HepG2 (cell line): ENCODE measurements at regions not wholly inside any gene's neighbourhood (a gene's known extent, or its start where the extent isn't known, plus 50 kb on each side); places are given as distances from the start of the nearest gene placed in this dataset.

Experiments used
- ATAC-seq: fragments of 200-7000 bp; cut with Tn5 transposase; 3 replicates; pipeline ENCODE4 v1.9.1; 2020; ENCODE audit warnings: mild to moderate bottlenecking, moderate library complexity
- BruUV-seq: library from RNA; stranded (reverse); fragments of 400-500 nt; replicated peaks from 2 replicates; lab custom pipeline; 2021; lab: Mats Ljungman, UMichigan
- CTCF ChIA-PET: fragments of 300-600 bp; formaldehyde crosslinking; extraction: SDS; loops from one replicate; lab custom pipeline; 2021; ENCODE audit warnings: low total read pairs, inconsistent platforms, low intra/inter-chr PET ratio; lab: Yijun Ruan, JAX
- POLR2A ChIA-PET: fragments of 350-600 bp; sonication (Branson Sonifier 250); formaldehyde crosslinking; loops from one replicate; lab custom pipeline; 2020; ENCODE audit warnings: antibody characterized with exemption, inconsistent platforms; lab: Yijun Ruan, JAX
- DNase-seq: peaks from one replicate; pipeline ENCODE4 v3.0.0-alpha.2; 2015; ENCODE audit warnings: low spot score
- FAIRE-seq: peaks from 3 replicates; lab custom pipeline; 2011; peaks lifted over from hg19 to GRCh38; lab: Jason Lieb, UNC
- H2AFZ ChIP-seq: one replicate; pipeline ENCODE4 v1.6.1; 2011; ENCODE audit warnings: low read length, inconsistent platforms
- H3K27ac ChIP-seq: fragments of 300-600 bp; 3 replicates; pipeline ENCODE4 v1.8.0; 2011; ENCODE audit warnings: mixed run types, mild to moderate bottlenecking, mixed read lengths, low read length, inconsistent platforms; ENCODE audit not compliant: insufficient read depth; ENCODE audit errors: extremely low read length
- H3K27me3 ChIP-seq, 2 experiments: fragments of 200-600 bp in 1 of 2; 2 replicates in 1 of 2; 3 replicates in 1 of 2; pipeline versions ENCODE4 v1.6.0 to v1.8.0; 2011; ENCODE audit warnings: low read length in 2 of 2, mild to moderate bottlenecking in 2 of 2, moderate library complexity in 2 of 2, inconsistent platforms in 1 of 2; ENCODE audit not compliant: insufficient read depth in 2 of 2, control insufficient read depth in 1 of 2
- H3K36me3 ChIP-seq, 2 experiments: fragments of 200-600 bp in 1 of 2; replicated peaks in 1 of 2; 2 replicates in 1 of 2; 3 replicates in 1 of 2; pipeline versions ENCODE4 v1.5.1 to v1.8.0; 2011; ENCODE audit warnings: low read length in 2 of 2, inconsistent platforms in 1 of 2; ENCODE audit not compliant: insufficient read depth in 2 of 2, control insufficient read depth in 1 of 2
- H3K4me1 ChIP-seq: 2 replicates; pipeline ENCODE4 v1.5.1; 2012; ENCODE audit warnings: low read length, inconsistent platforms; ENCODE audit not compliant: insufficient read depth
- H3K4me2 ChIP-seq: 2 replicates; pipeline ENCODE4 v1.6.0; 2011; ENCODE audit warnings: low read depth, low read length, inconsistent platforms
- H3K4me3 ChIP-seq, 3 experiments: fragments of 200-600 bp in 1 of 3; sonication (generic), shearing (Covaris generic) in 1 of 3; replicated peaks in 1 of 3; 2 replicates each; pipeline ENCODE4 v1.5.1; 2011 to 2016; ENCODE audit warnings: low read length in 3 of 3, inconsistent platforms in 2 of 3, low read depth in 2 of 3, mild to moderate bottlenecking in 2 of 3, control low read depth in 1 of 3, mixed read lengths in 1 of 3; ENCODE audit not compliant: insufficient read depth in 1 of 3
- H3K79me2 ChIP-seq: one replicate; pipeline ENCODE4 v1.6.1; 2011; ENCODE audit warnings: low read length, inconsistent platforms; ENCODE audit not compliant: insufficient read depth
- H3K9ac ChIP-seq: 2 replicates; pipeline ENCODE4 v1.6.0; 2011; ENCODE audit warnings: mild to moderate bottlenecking, low read depth, low read length, inconsistent platforms; ENCODE audit not compliant: insufficient read depth
- H3K9me3 ChIP-seq: 2 replicates; pipeline ENCODE4 v1.5.1; 2012; ENCODE audit warnings: mild to moderate bottlenecking, low read length
- H4K20me1 ChIP-seq: 2 replicates; pipeline ENCODE4 v1.6.0; 2011; ENCODE audit warnings: inconsistent platforms, mild to moderate bottlenecking, low read length, moderate library complexity; ENCODE audit not compliant: insufficient read depth
- MTA3 ChIP-seq: sonication (generic); formaldehyde crosslinking; IDR thresholded peaks from 2 replicates; pipeline ENCODE4 v1.4.0; 2020; ENCODE audit warnings: missing genetic modification reagents
- ZFP36 ChIP-seq: fragments of 150-350 bp; IDR thresholded peaks from 2 replicates; pipeline ENCODE4 v1.6.1; 2018; ENCODE audit warnings: borderline replicate concordance, low read length, low read depth; ENCODE audit not compliant: partially characterized antibody
- ZNF224 ChIP-seq: sonication (generic); formaldehyde crosslinking; IDR thresholded peaks from 2 replicates; pipeline ENCODE4 v1.5.0; 2020; ENCODE audit warnings: mild to moderate bottlenecking, missing genetic modification reagents
- WGBS: methylation state at CpG from one replicate; pipeline ENCODE4 v1.1.6; 2017; ENCODE audit warnings: low lambda C conversion rate; 5-methylcytosine and 5-hydroxymethylcytosine counted together
- in situ Hi-C: cut with HindIII; loops from 2 replicates; pipeline ENCODE4 v1.10.0; 2017; ENCODE audit warnings: low pct_unique_long_range_greater_than_20kb; ENCODE audit not compliant: extremely low pct_ligation_motif_present
- intact Hi-C: fragments of 100-400 bp; cut with micrococcal nuclease; formaldehyde crosslinking; loops from one replicate; pipeline ENCODE4 v1.10.0; 2022; ENCODE audit not compliant: unreplicated experiment
- TF ChIP-seq, protein P1 (sequence below): sonication (generic); formaldehyde crosslinking; IDR thresholded peaks from 2 replicates; pipeline ENCODE4 v1.5.1; 2020; ENCODE audit warnings: mild to moderate bottlenecking, missing genetic modification reagents, borderline replicate concordance
- TF ChIP-seq, protein P2 (sequence below): sonication (generic); formaldehyde crosslinking; IDR thresholded peaks from 2 replicates; pipeline ENCODE4 v1.4.0; 2020; ENCODE audit warnings: missing genetic modification reagents, borderline replicate concordance
- TF ChIP-seq, protein P3 (sequence below): sonication (generic); formaldehyde crosslinking; IDR thresholded peaks from 2 replicates; pipeline ENCODE4 v1.4.0; 2020; ENCODE audit warnings: mild to moderate bottlenecking, missing genetic modification reagents
- TF ChIP-seq, protein P4 (sequence below), 2 experiments: IDR thresholded peaks; 2 replicates each; pipeline ENCODE4 v1.6.1; 2011 to 2012; ENCODE audit warnings: low read length in 2 of 2, borderline replicate concordance in 1 of 2, low read depth in 1 of 2, mild to moderate bottlenecking in 1 of 2, moderate library complexity in 1 of 2

DNA sequence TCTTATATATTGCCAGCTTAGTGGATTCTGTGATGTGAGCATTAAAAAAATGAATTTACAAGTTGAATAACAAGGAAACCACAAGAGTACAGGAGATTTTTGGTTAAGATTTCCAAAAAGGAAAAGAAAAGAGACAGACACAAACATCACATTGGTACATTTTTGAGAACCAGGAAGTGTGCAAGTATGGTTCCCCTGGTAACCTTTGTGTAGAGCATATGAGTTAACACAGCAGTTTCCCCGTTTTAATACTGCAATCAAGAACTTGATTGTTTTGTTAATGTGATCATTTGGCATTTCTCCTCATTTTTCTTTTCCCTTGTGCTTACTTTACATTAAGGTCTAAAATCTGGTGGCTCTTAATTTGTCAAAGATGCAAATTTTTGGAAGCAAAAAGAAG, 490.4 kb upstream of the ATP2B1 start (continued):
- TF ChIP-seq, protein P1, sequence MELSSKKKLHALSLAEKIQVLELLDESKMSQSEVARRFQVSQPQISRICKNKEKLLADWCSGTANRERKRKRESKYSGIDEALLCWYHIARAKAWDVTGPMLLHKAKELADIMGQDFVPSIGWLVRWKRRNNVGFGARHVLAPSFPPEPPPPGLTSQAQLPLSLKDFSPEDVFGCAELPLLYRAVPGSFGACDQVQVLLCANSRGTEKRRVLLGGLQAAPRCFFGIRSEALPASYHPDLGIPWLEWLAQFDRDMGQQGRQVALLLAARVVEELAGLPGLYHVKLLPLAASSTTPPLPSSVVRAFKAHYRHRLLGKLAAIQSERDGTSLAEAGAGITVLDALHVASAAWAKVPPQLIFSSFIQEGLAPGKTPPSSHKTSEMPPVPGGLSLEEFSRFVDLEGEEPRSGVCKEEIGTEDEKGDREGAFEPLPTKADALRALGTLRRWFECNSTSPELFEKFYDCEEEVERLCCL (CRISPR knock-in tag) = no peak
- TF ChIP-seq, protein P2, sequence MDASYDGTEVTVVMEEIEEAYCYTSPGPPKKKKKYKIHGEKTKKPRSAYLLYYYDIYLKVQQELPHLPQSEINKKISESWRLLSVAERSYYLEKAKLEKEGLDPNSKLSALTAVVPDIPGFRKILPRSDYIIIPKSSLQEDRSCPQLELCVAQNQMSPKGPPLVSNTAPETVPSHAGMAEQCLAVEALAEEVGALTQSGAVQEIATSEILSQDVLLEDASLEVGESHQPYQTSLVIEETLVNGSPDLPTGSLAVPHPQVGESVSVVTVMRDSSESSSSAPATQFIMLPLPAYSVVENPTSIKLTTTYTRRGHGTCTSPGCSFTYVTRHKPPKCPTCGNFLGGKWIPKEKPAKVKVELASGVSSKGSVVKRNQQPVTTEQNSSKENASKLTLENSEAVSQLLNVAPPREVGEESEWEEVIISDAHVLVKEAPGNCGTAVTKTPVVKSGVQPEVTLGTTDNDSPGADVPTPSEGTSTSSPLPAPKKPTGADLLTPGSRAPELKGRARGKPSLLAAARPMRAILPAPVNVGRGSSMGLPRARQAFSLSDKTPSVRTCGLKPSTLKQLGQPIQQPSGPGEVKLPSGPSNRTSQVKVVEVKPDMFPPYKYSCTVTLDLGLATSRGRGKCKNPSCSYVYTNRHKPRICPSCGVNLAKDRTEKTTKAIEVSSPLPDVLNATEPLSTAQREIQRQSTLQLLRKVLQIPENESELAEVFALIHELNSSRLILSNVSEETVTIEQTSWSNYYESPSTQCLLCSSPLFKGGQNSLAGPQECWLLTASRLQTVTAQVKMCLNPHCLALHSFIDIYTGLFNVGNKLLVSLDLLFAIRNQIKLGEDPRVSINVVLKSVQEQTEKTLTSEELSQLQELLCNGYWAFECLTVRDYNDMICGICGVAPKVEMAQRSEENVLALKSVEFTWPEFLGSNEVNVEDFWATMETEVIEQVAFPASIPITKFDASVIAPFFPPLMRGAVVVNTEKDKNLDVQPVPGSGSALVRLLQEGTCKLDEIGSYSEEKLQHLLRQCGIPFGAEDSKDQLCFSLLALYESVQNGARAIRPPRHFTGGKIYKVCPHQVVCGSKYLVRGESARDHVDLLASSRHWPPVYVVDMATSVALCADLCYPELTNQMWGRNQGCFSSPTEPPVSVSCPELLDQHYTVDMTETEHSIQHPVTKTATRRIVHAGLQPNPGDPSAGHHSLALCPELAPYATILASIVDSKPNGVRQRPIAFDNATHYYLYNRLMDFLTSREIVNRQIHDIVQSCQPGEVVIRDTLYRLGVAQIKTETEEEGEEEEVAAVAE (CRISPR knock-in tag) = no peak
- TF ChIP-seq, all 625 proteins: peak for 0

DNA sequence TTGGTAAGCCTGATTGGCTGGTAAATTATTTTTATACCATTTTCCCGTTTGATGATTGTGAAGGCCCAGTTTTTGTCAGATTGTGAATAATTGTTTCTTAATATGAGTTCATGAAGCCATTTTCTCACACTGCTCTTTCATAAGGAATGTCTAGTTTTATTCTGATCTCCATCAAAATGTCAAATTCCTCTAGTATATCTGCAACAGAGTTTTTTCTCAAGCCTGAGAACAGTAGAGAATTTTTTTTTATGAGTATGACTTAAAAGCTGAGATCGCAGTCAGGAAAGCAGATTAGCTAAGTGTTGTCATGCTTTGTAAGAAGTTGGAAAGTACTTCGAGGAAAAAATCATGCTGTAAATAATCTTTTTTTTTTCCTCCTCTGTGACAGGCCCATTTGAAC, 484.9 kb upstream of the ATP2B1 start:
- in situ Hi-C loops = no loop called here
- POLR2A ChIA-PET = no interaction called here
- TF ChIP-seq ZNF224 (CRISPR knock-in tag) (no peak), ZFP36 (no peak), MTA3 (CRISPR knock-in tag) (no peak)
- TF ChIP-seq, protein P3, sequence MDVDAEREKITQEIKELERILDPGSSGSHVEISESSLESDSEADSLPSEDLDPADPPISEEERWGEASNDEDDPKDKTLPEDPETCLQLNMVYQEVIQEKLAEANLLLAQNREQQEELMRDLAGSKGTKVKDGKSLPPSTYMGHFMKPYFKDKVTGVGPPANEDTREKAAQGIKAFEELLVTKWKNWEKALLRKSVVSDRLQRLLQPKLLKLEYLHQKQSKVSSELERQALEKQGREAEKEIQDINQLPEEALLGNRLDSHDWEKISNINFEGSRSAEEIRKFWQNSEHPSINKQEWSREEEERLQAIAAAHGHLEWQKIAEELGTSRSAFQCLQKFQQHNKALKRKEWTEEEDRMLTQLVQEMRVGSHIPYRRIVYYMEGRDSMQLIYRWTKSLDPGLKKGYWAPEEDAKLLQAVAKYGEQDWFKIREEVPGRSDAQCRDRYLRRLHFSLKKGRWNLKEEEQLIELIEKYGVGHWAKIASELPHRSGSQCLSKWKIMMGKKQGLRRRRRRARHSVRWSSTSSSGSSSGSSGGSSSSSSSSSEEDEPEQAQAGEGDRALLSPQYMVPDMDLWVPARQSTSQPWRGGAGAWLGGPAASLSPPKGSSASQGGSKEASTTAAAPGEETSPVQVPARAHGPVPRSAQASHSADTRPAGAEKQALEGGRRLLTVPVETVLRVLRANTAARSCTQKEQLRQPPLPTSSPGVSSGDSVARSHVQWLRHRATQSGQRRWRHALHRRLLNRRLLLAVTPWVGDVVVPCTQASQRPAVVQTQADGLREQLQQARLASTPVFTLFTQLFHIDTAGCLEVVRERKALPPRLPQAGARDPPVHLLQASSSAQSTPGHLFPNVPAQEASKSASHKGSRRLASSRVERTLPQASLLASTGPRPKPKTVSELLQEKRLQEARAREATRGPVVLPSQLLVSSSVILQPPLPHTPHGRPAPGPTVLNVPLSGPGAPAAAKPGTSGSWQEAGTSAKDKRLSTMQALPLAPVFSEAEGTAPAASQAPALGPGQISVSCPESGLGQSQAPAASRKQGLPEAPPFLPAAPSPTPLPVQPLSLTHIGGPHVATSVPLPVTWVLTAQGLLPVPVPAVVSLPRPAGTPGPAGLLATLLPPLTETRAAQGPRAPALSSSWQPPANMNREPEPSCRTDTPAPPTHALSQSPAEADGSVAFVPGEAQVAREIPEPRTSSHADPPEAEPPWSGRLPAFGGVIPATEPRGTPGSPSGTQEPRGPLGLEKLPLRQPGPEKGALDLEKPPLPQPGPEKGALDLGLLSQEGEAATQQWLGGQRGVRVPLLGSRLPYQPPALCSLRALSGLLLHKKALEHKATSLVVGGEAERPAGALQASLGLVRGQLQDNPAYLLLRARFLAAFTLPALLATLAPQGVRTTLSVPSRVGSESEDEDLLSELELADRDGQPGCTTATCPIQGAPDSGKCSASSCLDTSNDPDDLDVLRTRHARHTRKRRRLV (CRISPR knock-in tag) = no peak
- TF ChIP-seq, protein P4, sequence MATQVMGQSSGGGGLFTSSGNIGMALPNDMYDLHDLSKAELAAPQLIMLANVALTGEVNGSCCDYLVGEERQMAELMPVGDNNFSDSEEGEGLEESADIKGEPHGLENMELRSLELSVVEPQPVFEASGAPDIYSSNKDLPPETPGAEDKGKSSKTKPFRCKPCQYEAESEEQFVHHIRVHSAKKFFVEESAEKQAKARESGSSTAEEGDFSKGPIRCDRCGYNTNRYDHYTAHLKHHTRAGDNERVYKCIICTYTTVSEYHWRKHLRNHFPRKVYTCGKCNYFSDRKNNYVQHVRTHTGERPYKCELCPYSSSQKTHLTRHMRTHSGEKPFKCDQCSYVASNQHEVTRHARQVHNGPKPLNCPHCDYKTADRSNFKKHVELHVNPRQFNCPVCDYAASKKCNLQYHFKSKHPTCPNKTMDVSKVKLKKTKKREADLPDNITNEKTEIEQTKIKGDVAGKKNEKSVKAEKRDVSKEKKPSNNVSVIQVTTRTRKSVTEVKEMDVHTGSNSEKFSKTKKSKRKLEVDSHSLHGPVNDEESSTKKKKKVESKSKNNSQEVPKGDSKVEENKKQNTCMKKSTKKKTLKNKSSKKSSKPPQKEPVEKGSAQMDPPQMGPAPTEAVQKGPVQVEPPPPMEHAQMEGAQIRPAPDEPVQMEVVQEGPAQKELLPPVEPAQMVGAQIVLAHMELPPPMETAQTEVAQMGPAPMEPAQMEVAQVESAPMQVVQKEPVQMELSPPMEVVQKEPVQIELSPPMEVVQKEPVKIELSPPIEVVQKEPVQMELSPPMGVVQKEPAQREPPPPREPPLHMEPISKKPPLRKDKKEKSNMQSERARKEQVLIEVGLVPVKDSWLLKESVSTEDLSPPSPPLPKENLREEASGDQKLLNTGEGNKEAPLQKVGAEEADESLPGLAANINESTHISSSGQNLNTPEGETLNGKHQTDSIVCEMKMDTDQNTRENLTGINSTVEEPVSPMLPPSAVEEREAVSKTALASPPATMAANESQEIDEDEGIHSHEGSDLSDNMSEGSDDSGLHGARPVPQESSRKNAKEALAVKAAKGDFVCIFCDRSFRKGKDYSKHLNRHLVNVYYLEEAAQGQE (IDR thresholded peaks at IDR 0.05; ENCODE audit: borderline replicate concordance in 1 of 2, low read depth in 1 of 2, low read length in 2 of 2) = no peak

More for the DNA sequence above, 484.9 kb upstream of the ATP2B1 start:
- Histone ChIP-seq H3K4me3 (no peak overlapping the region), H2AFZ (no peak overlapping the region), H3K9me3 (peaks cover 66% of the 10 kb centered on the region), H3K4me1 (no peaks in the 10 kb centered on the region), H3K27me3 (no peaks in the 10 kb centered on the region), H3K27ac (no peak overlapping the region), H3K4me2 (no peak overlapping the region), H4K20me1 (no peaks in the 10 kb centered on the region), H3K9ac (no peak overlapping the region), H3K36me3 (no peaks in the 10 kb centered on the region), H3K79me2 (no peaks in the 10 kb centered on the region)
- intact Hi-C loops = no loop called here
- no peak for FAIRE-seq
- DNase-seq = no peak
- WGBS = 2% methylated on average over 3 of the region's 3 CpGs
- CTCF ChIA-PET = no interaction called here
- no peak for ATAC-seq
- BruUV-seq = no TSS peak
